ENCODE measurements at regions not wholly inside any gene's neighbourhood (a gene's known extent, or its start where the extent isn't known, plus 50 kb on each side); places are given as distances from the start of the nearest gene placed in this dataset.

DNA sequence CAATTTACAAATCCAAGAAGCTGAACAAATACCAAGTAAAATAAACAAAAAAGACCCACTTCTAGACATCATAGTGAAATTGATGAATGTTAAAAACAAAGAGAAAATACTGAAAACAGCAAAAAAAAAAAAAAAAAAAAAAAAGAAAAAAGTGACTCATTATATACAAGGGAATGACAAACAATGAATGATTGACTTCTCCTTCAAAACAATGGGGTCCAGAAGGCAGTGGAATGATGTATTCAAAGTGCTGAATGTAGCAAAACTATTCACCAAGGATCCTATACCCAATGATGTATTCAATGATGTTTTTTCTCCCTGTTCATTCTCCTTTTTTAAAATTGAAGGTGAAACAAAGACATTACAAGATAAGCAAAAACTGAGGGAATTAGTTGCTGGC lies 650.0 kb downstream of the UTRN start:
- TF ChIP-seq, protein P1, sequence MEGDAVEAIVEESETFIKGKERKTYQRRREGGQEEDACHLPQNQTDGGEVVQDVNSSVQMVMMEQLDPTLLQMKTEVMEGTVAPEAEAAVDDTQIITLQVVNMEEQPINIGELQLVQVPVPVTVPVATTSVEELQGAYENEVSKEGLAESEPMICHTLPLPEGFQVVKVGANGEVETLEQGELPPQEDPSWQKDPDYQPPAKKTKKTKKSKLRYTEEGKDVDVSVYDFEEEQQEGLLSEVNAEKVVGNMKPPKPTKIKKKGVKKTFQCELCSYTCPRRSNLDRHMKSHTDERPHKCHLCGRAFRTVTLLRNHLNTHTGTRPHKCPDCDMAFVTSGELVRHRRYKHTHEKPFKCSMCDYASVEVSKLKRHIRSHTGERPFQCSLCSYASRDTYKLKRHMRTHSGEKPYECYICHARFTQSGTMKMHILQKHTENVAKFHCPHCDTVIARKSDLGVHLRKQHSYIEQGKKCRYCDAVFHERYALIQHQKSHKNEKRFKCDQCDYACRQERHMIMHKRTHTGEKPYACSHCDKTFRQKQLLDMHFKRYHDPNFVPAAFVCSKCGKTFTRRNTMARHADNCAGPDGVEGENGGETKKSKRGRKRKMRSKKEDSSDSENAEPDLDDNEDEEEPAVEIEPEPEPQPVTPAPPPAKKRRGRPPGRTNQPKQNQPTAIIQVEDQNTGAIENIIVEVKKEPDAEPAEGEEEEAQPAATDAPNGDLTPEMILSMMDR (IDR thresholded peaks at IDR 0.05) = no peak
- TF ChIP-seq POLR2A (IDR thresholded peaks at IDR 0.05) = no peak
